Gastrocnemius medialis (tissue), 4 donors: ENCODE measurements at regions not wholly inside any gene's neighbourhood (a gene's known extent, or its start where the extent isn't known, plus 50 kb on each side); places are given as distances from the start of the nearest gene placed in this dataset.

Source experiments
- ATAC-seq, 2 donors: fragments of 150-250 bp; one replicate each; pipeline ENCODE4 v1.9.1; 2016
- DNase-seq, 2 donors: peaks; one replicate each; pipeline ENCODE4 v3.0.0-alpha.2; 2019
- H3K27ac ChIP-seq, 4 donors: fragments of 200-600 bp; sonication (generic); 1 replicate in 1 of 4; 2 replicates in 3 of 4; pipeline ENCODE4 v1.5.1; 2016 to 2018; ENCODE audit warnings: mild to moderate bottlenecking in 2 of 4, moderate library complexity in 1 of 4
- H3K27me3 ChIP-seq, 3 donors: fragments of 200-600 bp; sonication (generic) in 2 of 3; 1 replicate in 1 of 3; 2 replicates in 2 of 3; pipeline versions ENCODE4 v1.5.1 to v1.6.0; 2016 to 2019; ENCODE audit warnings: mild to moderate bottlenecking in 1 of 3, moderate library complexity in 1 of 3
- H3K36me3 ChIP-seq, 2 donors: fragments of 200-600 bp; sonication (generic) in 1 of 2; one replicate each; pipeline ENCODE4 v1.5.1; 2017 to 2018
- H3K4me1 ChIP-seq, 2 donors: fragments of 200-600 bp; sonication (generic) in 1 of 2; one replicate each; pipeline ENCODE4 v1.5.1; 2016 to 2017; ENCODE audit warnings: mild to moderate bottlenecking in 2 of 2
- H3K4me3 ChIP-seq, 4 donors: fragments of 200-600 bp; sonication (generic) in 3 of 4; 1 replicate in 1 of 4; 2 replicates in 3 of 4; pipeline ENCODE4 v1.5.1; 2016 to 2019; ENCODE audit warnings: mild to moderate bottlenecking in 2 of 4
- H3K9me3 ChIP-seq, 3 donors: fragments of 200-600 bp; sonication (generic) in 2 of 3; 1 replicate in 1 of 3; 2 replicates in 2 of 3; pipeline ENCODE4 v1.5.1; 2016 to 2019
- POLR2A ChIP-seq, 2 donors: fragments of 450-650 bp; IDR thresholded peaks; one replicate each; pipeline ENCODE4 v1.6.1; 2017; ENCODE audit warnings: antibody characterized with exemption in 2 of 2, mild to moderate bottlenecking in 2 of 2, moderate library complexity in 2 of 2
- in situ Hi-C, 4 donors: fragments of 200-750 bp; cut with MboI; loops; one replicate each; pipeline versions ENCODE4 v1.15.0 to v1.8.0; 2017; ENCODE audit warnings: low sequenced_read_pairs in 4 of 4
- intact Hi-C: fragments of 100-400 bp; cut with DNase I; formaldehyde crosslinking; loops from one replicate; pipeline ENCODE4 v1.15.1; 2023; ENCODE audit warnings: low total_unique reads
- TF ChIP-seq, protein P1 (sequence below), 5 experiments: fragments of 450-650 bp in 3 of 5; fragments of 200-600 bp in 2 of 5; sonication (generic) in 2 of 5; IDR thresholded peaks in 4 of 5; conservative IDR thresholded peaks in 1 of 5; 1 replicate in 4 of 5; 2 replicates in 1 of 5; pipeline ENCODE4 v1.5.1; 2016 to 2019; ENCODE audit warnings: antibody characterized with exemption in 5 of 5, mild to moderate bottlenecking in 3 of 5, moderate library complexity in 3 of 5

DNA sequence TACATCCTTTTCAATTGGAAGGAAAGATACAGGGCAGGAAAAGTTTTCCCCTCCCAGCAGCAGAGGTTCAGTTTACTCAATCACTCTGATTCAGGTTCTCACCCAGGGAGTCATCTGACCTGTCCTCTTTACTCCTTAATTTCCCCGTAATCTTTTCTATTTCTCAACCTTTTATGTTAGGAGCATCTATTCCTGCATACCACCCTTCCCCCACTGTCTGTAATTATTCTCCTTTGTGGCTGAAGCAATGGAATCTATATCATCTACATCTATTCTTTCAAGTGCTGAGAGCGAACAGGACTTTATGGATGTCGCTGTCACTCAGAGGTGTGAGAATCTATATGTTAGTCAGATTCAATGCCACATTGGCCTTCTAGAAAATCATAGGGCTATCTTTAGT, 175.2 kb downstream of the NOL4 start:
- Histone ChIP-seq H3K27ac (no peak overlapping the region), H3K27me3 (no peaks in the 10 kb centered on the region), H3K4me1 (no peaks in the 10 kb centered on the region), H3K4me3 (no peak overlapping the region), H3K36me3 (no peaks in the 10 kb centered on the region), H3K9me3 (no peaks in the 10 kb centered on the region)
- in situ Hi-C loops, result no loop called here
- no peak for TF ChIP-seq POLR2A (IDR thresholded peaks at IDR 0.05)
- TF ChIP-seq, protein P1, sequence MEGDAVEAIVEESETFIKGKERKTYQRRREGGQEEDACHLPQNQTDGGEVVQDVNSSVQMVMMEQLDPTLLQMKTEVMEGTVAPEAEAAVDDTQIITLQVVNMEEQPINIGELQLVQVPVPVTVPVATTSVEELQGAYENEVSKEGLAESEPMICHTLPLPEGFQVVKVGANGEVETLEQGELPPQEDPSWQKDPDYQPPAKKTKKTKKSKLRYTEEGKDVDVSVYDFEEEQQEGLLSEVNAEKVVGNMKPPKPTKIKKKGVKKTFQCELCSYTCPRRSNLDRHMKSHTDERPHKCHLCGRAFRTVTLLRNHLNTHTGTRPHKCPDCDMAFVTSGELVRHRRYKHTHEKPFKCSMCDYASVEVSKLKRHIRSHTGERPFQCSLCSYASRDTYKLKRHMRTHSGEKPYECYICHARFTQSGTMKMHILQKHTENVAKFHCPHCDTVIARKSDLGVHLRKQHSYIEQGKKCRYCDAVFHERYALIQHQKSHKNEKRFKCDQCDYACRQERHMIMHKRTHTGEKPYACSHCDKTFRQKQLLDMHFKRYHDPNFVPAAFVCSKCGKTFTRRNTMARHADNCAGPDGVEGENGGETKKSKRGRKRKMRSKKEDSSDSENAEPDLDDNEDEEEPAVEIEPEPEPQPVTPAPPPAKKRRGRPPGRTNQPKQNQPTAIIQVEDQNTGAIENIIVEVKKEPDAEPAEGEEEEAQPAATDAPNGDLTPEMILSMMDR (IDR thresholded peaks at IDR 0.05 in 4 of 5, conservative IDR thresholded peaks at IDR 0.05 in 1 of 5), result no peak
- DNase-seq (no peak), ATAC-seq (no peak)
- intact Hi-C loops, result no loop called here

DNA sequence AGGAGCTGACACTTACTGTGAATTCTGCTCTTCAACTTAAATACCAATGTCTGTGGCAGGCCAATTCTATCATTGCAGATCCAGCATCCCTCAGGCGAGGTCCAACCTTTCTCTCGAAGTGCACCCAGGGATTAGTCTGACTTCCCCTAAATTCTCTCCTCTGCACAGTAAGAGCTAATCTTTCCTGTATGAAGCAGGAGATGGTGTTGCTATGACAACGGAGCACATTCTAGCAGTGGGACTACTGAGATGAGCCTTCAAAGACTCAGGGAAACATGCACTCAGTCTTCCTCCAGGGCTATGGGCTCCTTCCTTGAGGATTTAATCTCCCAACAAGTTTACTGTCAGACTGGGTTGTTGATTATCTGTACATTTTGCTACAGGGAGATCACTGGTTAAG, 176.3 kb downstream of the NOL4 start:
- no peak overlapping the region for H3K27ac ChIP-seq
- H3K36me3 ChIP-seq, result no peaks in the 10 kb centered on the region
- intact Hi-C loops, result no loop called here
- in situ Hi-C loops, result no loop called here
- H3K4me3 ChIP-seq, result no peak overlapping the region
- TF ChIP-seq, protein P1 (IDR thresholded peaks at IDR 0.05 in 4 of 5, conservative IDR thresholded peaks at IDR 0.05 in 1 of 5), result no peak
- TF ChIP-seq POLR2A (IDR thresholded peaks at IDR 0.05), result no peak
- no peak for ATAC-seq
- H3K4me1 ChIP-seq, result no peaks in the 10 kb centered on the region
- H3K27me3 ChIP-seq, result no peaks in the 10 kb centered on the region
- no peaks in the 10 kb centered on the region for H3K9me3 ChIP-seq
- no peak for DNase-seq

DNA sequence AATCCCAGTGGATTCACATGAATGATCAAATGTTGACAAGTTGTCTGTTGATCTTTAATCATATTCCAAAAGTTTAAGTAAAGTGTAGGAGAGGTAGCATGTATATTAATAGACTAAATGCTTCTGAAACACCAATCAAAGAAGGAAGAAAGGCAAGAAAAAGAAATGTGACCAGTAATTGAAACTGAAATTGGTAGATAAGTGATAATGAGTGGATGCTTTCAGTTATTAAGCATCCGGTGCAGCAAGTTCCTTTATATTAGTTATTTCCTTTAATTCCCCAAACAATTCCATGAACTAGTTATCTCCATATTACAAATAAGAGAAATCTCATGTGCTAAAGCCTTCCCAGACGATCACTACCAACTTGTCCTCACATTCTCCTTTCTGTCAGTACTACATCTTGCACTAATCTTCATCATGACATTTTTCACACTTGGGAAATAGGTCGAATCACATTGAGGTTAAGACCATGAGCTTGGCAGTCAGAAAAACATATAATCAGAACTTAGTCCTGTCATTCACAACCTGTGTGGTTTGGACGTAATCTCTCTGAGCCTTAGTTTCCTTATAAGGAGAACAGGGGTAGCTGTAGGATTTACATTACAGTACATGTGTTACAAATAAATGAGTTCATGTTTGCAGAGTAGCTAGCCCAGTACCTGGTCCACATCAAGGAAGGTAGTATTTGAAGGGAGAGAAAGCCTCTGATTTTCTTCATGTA, 182.1 kb downstream of the NOL4 start:
- no peaks in the 10 kb centered on the region for H3K27me3 ChIP-seq
- H3K4me3 ChIP-seq, result no peak overlapping the region
- ATAC-seq (no peak), DNase-seq (no peak)
- H3K27ac ChIP-seq, result no peak overlapping the region
- no peaks in the 10 kb centered on the region for H3K4me1 ChIP-seq
- intact Hi-C loops (no loop called here), in situ Hi-C loops (no loop called here)
- H3K36me3 ChIP-seq, result no peaks in the 10 kb centered on the region
- TF ChIP-seq POLR2A (IDR thresholded peaks at IDR 0.05), result no peak
- TF ChIP-seq, protein P1 (IDR thresholded peaks at IDR 0.05 in 4 of 5, conservative IDR thresholded peaks at IDR 0.05 in 1 of 5), result no peak
- no peaks in the 10 kb centered on the region for H3K9me3 ChIP-seq

GRCh38 chr18:34039611-34040010, 185.1 kb downstream of the NOL4 start:
- Histone ChIP-seq H3K4me3 (no peak overlapping the region), H3K27me3 (no peaks in the 10 kb centered on the region), H3K27ac (no peak overlapping the region), H3K36me3 (no peaks in the 10 kb centered on the region), H3K9me3 (no peaks in the 10 kb centered on the region), H3K4me1 (no peaks in the 10 kb centered on the region)
- DNase-seq (no peak), ATAC-seq (no peak)
- TF ChIP-seq POLR2A (IDR thresholded peaks at IDR 0.05), result no peak
- TF ChIP-seq, protein P1 (IDR thresholded peaks at IDR 0.05 in 4 of 5, conservative IDR thresholded peaks at IDR 0.05 in 1 of 5), result no peak
- intact Hi-C loops (no loop called here), in situ Hi-C loops (no loop called here)

GRCh38 chr18:34039201-34039600, 185.5 kb downstream of the NOL4 start:
- ATAC-seq (no peak), DNase-seq (no peak)
- Histone ChIP-seq H3K4me1 (no peaks in the 10 kb centered on the region), H3K4me3 (no peak overlapping the region), H3K27ac (no peak overlapping the region), H3K9me3 (no peaks in the 10 kb centered on the region), H3K27me3 (no peaks in the 10 kb centered on the region), H3K36me3 (no peaks in the 10 kb centered on the region)
- in situ Hi-C loops, result no loop called here
- intact Hi-C loops, result no loop called here
- TF ChIP-seq, protein P1 (IDR thresholded peaks at IDR 0.05 in 4 of 5, conservative IDR thresholded peaks at IDR 0.05 in 1 of 5), result no peak
- no peak for TF ChIP-seq POLR2A (IDR thresholded peaks at IDR 0.05)
